ENCODE measurements at regions not wholly inside any gene's neighbourhood (a gene's known extent, or its start where the extent isn't known, plus 50 kb on each side); places are given as distances from the start of the nearest gene placed in this dataset.
A peak's percentile ranks its signal among the peaks of the same experiment; 100 is the strongest.

GRCh38 chr15:75142499-75142898 lies 59.2 kb upstream of the C15orf39 start:
- DNase-seq (ENCODE audit: low read depth in 1 of 2, low spot score in 2 of 2) = no peak
- Histone ChIP-seq H3K27me3 (replicated peaks) (no peaks in the 10 kb centered on the region), H3K9me3 (replicated peaks) (peaks cover 26% of the 10 kb centered on the region), H3K4me3 (no peak overlapping the region), H3K4me1 (replicated peaks) (peaks cover 34% of the 10 kb centered on the region), H3K27ac (no peak overlapping the region), H3K36me3 (no peaks in the 10 kb centered on the region)

- Histone ChIP-seq H3K4me1 (replicated peaks) (peaks cover 25% of the 10 kb centered on the region), H3K9me3 (replicated peaks) (peaks cover 26% of the 10 kb centered on the region), H3K4me3 (no peak overlapping the region), H3K36me3 (no peaks in the 10 kb centered on the region), H3K27ac (no peak overlapping the region), H3K27me3 (replicated peaks) (no peaks in the 10 kb centered on the region)
- DNase-seq (ENCODE audit: low read depth in 1 of 2, low spot score in 2 of 2) = no peak
These were observed 57.8 kb upstream of the C15orf39 start for GRCh38 chr15:75143738-75144334.

GRCh38 chr15:75145027-75145841 lies 56.4 kb upstream of the C15orf39 start:
- H3K9me3 ChIP-seq (replicated peaks) = peaks cover 26% of the 10 kb centered on the region
- H3K4me3 ChIP-seq = no peak overlapping the region
- no peaks in the 10 kb centered on the region for H3K36me3 ChIP-seq
- H3K27me3 ChIP-seq (replicated peaks) = no peaks in the 10 kb centered on the region
- peaks cover 29% of the 10 kb centered on the region for H3K4me1 ChIP-seq (replicated peaks)
- peak; percentile 84 to 88 for DNase-seq (ENCODE audit: low read depth in 1 of 2, low spot score in 2 of 2)
- H3K27ac ChIP-seq = peak overlapping the region; percentile 20; the same call in 1 of the 2 replicates

GRCh38 chr15:75148280-75148679 lies 53.4 kb upstream of the C15orf39 start:
- peaks cover 14% of the 10 kb centered on the region for H3K9me3 ChIP-seq (replicated peaks)
- DNase-seq (ENCODE audit: low read depth in 1 of 2, low spot score in 2 of 2) = no peak
- H3K27me3 ChIP-seq (replicated peaks) = no peaks in the 10 kb centered on the region
- no peak overlapping the region for H3K4me3 ChIP-seq
- H3K4me1 ChIP-seq (replicated peaks) = peaks cover 46% of the 10 kb centered on the region
- no peaks in the 10 kb centered on the region for H3K36me3 ChIP-seq
- no peak overlapping the region for H3K27ac ChIP-seq

- no peaks in the 10 kb centered on the region for H3K9me3 ChIP-seq (replicated peaks)
- peak; percentile 92 to 95 for DNase-seq (ENCODE audit: low read depth in 1 of 2, low spot score in 2 of 2)
These were observed 51.6 kb upstream of the C15orf39 start for GRCh38 chr15:75149867-75150709.

GRCh38 chr15:75151214-75152128 lies 50.2 kb upstream of the C15orf39 start:
- no peak overlapping the region for H3K27ac ChIP-seq
- no peaks in the 10 kb centered on the region for H3K36me3 ChIP-seq
- no peak for DNase-seq (ENCODE audit: low read depth in 1 of 2, low spot score in 2 of 2)
- no peaks in the 10 kb centered on the region for H3K27me3 ChIP-seq (replicated peaks)
- peaks cover 39% of the 10 kb centered on the region for H3K4me1 ChIP-seq (replicated peaks)
- no peak overlapping the region for H3K4me3 ChIP-seq
- no peaks in the 10 kb centered on the region for H3K9me3 ChIP-seq (replicated peaks)

More at GRCh38 chr15:75149867-75150709, 51.6 kb upstream of the C15orf39 start:
- Histone ChIP-seq H3K4me3 (no peak overlapping the region), H3K36me3 (no peaks in the 10 kb centered on the region), H3K27ac (peak overlapping the region; percentile 82), H3K4me1 (replicated peaks) (peaks cover 47% of the 10 kb centered on the region), H3K27me3 (replicated peaks) (no peaks in the 10 kb centered on the region)
